Thymus (tissue), 11 donors: ENCODE measurements at regions not wholly inside any gene's neighbourhood (a gene's known extent, or its start where the extent isn't known, plus 50 kb on each side); places are given as distances from the start of the nearest gene placed in this dataset.

Experiments used
- DNase-seq, 9 donors: peaks; one replicate each; pipeline ENCODE4 v3.0.0-alpha.2; 2013; ENCODE audit warnings: low spot score in 9 of 9, low read depth in 6 of 9, missing footprints in 1 of 9
- H3K27ac ChIP-seq, 2 donors: one replicate each; pipeline ENCODE4 v1.5.1; 2013; ENCODE audit warnings: control low read depth in 1 of 2, low read depth in 1 of 2, low read length in 1 of 2, mild to moderate bottlenecking in 1 of 2, moderate library complexity in 1 of 2
- H3K27me3 ChIP-seq, 2 donors: one replicate each; pipeline ENCODE4 v1.5.1; 2013; ENCODE audit warnings: low read length in 1 of 2; ENCODE audit not compliant: control insufficient read depth in 2 of 2, insufficient read depth in 1 of 2
- H3K36me3 ChIP-seq, 2 donors: one replicate each; pipeline ENCODE4 v1.5.1; 2013; ENCODE audit warnings: low read length in 1 of 2, mild to moderate bottlenecking in 1 of 2, moderate library complexity in 1 of 2; ENCODE audit not compliant: control insufficient read depth in 2 of 2, insufficient read depth in 2 of 2
- H3K4me1 ChIP-seq, 2 donors: one replicate each; pipeline ENCODE4 v1.5.1; 2013; ENCODE audit warnings: low read length in 2 of 2; ENCODE audit not compliant: control insufficient read depth in 2 of 2, insufficient read depth in 2 of 2
- H3K4me3 ChIP-seq, 2 donors: one replicate each; pipeline ENCODE4 v1.5.1; 2013; ENCODE audit warnings: low read length in 2 of 2, control low read depth in 1 of 2, mild to moderate bottlenecking in 1 of 2
- H3K9me3 ChIP-seq, 2 donors: one replicate each; pipeline ENCODE4 v1.5.1; 2013; ENCODE audit warnings: low read length in 1 of 2, mild to moderate bottlenecking in 1 of 2; ENCODE audit not compliant: control insufficient read depth in 2 of 2, insufficient read depth in 1 of 2
- WGBS: extraction: QIAGEN DNeasy Blood & Tissue Kit; methylation state at CpG from one replicate; pipeline ENCODE4 v1.1.7; 2013; 5-methylcytosine and 5-hydroxymethylcytosine counted together
- donor health status: healthy.

DNA sequence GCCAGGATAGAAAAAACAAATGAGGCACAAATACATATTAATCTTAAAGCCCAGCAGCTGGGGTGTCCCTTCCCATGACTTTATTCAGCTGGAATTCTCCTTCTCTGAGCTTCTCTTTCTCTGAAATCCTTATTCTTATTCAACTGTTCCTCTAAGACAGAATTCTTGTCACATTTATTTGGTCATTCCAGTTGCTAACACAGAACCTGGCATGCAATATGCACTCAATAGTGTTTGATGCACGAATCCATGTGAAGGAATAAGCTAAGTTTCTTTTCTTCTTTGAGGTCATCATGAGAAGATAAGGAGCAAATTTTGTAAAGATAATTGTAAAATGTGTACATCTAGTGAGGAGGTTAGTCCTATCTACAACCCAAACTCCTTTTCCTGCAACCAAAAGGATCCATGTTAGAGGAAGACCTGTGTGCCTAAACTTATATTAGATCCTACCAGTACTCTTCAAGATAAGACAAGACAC, 154.2 kb upstream of the KCNMB2 start:
- WGBS = 89% methylated on average over 1 of the region's 1 CpG
- H3K4me1 ChIP-seq = no peaks in the 10 kb centered on the region
- H3K27me3 ChIP-seq = no peaks in the 10 kb centered on the region
- H3K9me3 ChIP-seq = no peaks in the 10 kb centered on the region
- no peak overlapping the region for H3K27ac ChIP-seq
- H3K4me3 ChIP-seq = no peak overlapping the region
- no peak for DNase-seq
- no peaks in the 10 kb centered on the region for H3K36me3 ChIP-seq

DNA sequence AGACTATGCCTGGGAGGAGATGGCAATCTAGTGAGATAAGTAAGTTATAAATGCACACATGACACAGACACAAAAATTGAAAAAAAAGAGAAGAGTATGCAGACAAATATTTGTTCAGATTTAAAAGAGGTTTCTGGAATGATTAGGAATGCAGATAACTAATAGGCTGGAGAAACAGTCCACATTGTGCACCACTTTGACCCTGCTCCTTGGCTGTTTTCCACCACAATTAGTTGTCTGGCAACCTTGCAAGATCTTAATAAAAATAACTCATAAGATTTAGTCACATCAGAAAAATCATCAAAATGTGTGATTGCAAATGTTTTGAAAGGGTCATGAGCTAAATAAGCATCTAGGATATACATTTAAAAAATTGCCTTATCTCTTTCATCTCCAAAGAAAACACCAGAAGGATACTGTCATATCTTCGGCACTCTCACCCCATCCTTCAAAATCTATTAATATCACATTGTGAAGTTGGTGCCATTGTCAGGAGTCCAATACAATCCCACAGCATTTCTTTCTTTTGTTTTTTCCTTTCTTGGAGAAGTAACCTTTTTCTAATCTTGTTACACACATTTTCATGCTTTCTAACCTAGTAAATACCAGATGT, 153.7 kb upstream of the KCNMB2 start:
- no peak overlapping the region for H3K4me3 ChIP-seq
- no peaks in the 10 kb centered on the region for H3K4me1 ChIP-seq
- WGBS = 89% methylated on average over 1 of the region's 1 CpG
- no peaks in the 10 kb centered on the region for H3K27me3 ChIP-seq
- no peaks in the 10 kb centered on the region for H3K9me3 ChIP-seq
- DNase-seq = no peak
- H3K36me3 ChIP-seq = no peaks in the 10 kb centered on the region
- H3K27ac ChIP-seq = no peak overlapping the region

DNA sequence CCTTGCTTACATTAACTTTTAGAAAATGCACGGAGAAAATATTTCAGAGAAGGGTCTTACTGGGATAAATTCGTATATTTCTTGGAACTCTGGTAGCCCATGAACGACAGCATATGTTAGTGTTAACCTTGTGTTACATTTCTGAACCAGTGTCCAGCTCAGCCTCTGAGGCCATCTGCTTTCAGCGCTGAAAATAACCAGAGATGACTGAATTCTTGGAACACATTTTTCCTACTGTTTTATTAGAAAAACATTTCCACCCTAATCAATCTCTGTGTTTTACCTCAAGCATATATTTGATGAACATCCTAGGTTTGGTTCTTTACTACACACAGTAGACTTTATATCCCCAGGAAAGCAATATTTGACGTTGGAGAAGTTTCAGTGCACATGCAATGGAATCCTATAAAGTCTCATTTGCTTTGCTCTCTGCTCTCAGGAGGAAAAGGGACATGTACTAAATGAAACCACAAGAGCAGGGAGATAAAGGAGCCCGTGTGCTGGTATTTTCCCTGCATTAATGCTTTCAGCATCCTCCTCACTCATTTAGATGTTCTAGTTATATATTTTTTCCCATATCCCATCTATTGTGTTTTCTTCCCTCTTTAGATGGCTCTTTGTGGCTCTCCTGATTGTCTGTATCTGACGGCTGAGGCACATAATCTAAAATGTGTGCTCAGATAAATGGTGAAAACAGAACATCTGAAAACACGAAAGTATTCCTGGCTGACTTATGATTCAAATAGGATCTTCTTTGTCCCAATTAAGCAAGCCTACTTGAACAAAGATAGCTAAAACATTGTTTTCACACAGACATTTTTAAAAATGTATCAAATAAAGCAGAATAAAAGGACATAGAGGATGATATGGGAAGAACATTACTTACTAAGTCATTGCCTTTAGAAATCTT, 151.7 kb upstream of the KCNMB2 start:
- H3K4me1 ChIP-seq = no peaks in the 10 kb centered on the region
- H3K36me3 ChIP-seq = no peaks in the 10 kb centered on the region
- no peak overlapping the region for H3K4me3 ChIP-seq
- WGBS = 90% methylated on average over 8 of the region's 8 CpGs
- H3K9me3 ChIP-seq = no peaks in the 10 kb centered on the region
- no peak for DNase-seq
- no peak overlapping the region for H3K27ac ChIP-seq
- H3K27me3 ChIP-seq = no peaks in the 10 kb centered on the region

DNA sequence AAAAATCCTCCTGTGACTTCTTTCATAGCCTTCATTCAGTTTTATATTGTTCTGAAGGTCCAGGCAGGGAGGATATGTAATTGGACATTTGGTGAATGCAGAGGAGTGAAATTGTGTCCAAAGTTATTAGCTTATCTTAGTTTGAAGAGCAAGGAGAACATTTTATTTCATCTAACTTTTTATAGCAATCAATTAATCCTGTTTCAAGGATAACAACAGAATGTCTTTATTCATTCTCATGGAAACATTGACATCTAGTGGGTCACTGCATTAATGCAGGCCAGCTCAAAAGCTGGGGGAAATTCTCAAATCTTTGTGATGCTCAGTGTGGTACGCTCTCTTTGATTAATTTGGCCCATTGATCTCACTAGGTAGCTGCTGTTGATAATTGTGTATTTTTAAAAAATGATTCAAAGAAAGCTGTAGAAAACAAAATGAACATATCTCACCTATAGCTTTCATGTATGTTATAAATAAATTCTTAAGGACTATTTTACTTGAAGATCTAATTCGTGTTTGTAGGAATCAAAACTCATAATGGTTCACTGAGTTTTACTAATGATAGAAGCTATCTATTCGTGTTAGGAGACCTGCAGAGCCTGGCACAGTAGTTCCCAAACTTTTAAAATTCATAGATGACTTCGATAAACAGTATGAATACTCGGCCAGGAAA, 150.8 kb upstream of the KCNMB2 start:
- Histone ChIP-seq H3K4me3 (no peak overlapping the region), H3K36me3 (no peaks in the 10 kb centered on the region), H3K27ac (no peak overlapping the region), H3K9me3 (no peaks in the 10 kb centered on the region), H3K4me1 (no peaks in the 10 kb centered on the region), H3K27me3 (no peaks in the 10 kb centered on the region)
- 76% methylated on average over 5 of the region's 5 CpGs for WGBS
- peak in 5 of 9 donors; percentile 10 to 44 (median 15) for DNase-seq

DNA sequence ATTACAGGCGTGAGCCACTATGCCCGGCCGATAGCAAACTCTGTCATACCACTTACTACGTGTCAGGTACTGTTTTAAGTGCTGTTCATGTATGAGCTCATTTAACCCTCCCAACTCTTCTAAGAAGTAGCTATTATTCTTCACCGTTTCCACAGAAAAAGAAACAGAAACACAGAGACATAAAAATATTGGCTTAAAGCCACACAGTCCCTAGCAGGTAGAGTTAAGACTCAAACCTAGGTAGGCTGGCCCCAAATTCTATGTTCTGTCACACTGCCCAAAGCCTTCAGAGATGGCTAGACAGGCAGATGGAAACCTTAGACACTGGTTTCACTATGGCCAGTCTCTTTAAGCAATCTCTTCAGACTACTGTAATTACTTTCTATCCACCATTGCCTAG, 149.8 kb upstream of the KCNMB2 start:
- Histone ChIP-seq H3K27me3 (no peaks in the 10 kb centered on the region), H3K9me3 (no peaks in the 10 kb centered on the region), H3K4me3 (no peak overlapping the region), H3K27ac (no peak overlapping the region), H3K4me1 (no peaks in the 10 kb centered on the region), H3K36me3 (no peaks in the 10 kb centered on the region)
- WGBS = 94% methylated on average over 5 of the region's 5 CpGs
- DNase-seq = no peak

DNA sequence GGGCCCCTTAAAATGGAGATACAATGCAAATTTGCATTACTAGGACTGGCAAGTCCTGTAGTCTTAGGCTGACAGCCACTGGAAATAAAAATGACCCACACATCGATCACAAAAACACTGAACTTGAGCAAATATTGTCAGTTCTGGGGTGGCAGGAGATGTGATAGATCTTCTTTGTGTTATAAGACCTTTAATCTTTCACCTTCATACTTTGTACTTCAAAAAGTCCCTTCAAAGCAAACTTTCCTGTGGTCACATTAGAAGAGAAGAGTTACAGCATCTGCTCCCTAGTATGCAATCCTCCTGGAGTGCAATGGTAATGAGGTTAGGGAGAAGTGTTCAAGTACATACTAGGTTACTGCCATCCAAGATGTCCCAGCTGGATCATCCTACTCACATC, 149.4 kb upstream of the KCNMB2 start:
- no peak for DNase-seq
- 93% methylated on average over 1 of the region's 1 CpG for WGBS
- no peak overlapping the region for H3K4me3 ChIP-seq

DNA sequence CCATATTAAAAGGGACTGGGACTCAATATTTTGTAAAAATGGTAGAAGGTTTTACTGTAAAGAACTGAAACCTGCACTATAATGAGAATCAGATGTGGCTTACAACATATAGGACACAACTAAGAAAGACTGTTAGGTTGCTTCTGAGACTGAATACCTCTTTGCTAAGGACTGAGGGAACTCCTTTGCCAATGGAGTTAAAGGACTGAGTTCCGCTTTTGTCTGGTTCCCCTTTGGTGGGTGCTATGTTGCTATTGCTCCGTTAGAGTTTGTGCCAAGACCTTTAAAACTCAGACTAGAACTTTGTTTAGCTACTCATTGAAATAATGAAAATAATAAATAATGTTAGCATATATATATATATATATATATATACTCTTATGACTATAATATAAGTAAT, 147.8 kb upstream of the KCNMB2 start:
- Histone ChIP-seq H3K27ac (no peak overlapping the region), H3K27me3 (no peaks in the 10 kb centered on the region), H3K9me3 (no peaks in the 10 kb centered on the region), H3K4me3 (no peak overlapping the region), H3K36me3 (no peaks in the 10 kb centered on the region), H3K4me1 (no peaks in the 10 kb centered on the region)
- WGBS = 88% methylated on average over 2 of the region's 2 CpGs
- DNase-seq = no peak

More for the DNA sequence above, 149.4 kb upstream of the KCNMB2 start:
- H3K36me3 ChIP-seq = no peaks in the 10 kb centered on the region
- no peaks in the 10 kb centered on the region for H3K9me3 ChIP-seq
- no peaks in the 10 kb centered on the region for H3K27me3 ChIP-seq
- H3K4me1 ChIP-seq = no peaks in the 10 kb centered on the region
- no peak overlapping the region for H3K27ac ChIP-seq

DNA sequence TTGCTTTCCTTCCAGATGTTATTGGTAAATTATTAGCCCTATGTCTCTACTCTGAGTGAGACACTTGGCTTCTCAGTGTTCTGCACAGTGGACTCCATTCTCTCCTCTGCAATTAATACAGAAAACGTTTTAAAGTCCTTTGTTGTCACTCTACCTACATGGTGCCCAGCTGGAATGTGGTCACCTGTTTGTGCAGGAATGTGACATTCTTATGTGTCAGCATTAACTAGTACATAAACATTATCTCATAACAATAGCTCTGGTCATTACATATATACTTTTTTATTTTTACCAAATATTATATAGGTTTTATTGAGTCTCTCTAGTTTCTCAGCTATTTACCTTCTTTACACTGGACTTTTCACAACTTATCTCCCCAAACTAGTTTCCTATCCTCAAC, 147.0 kb upstream of the KCNMB2 start:
- H3K27me3 ChIP-seq = no peaks in the 10 kb centered on the region
- no peaks in the 10 kb centered on the region for H3K36me3 ChIP-seq
- WGBS = 77% methylated on average over 1 of the region's 1 CpG
- H3K9me3 ChIP-seq = no peaks in the 10 kb centered on the region
- no peak overlapping the region for H3K4me3 ChIP-seq
- H3K4me1 ChIP-seq = no peaks in the 10 kb centered on the region
- no peak for DNase-seq
- no peak overlapping the region for H3K27ac ChIP-seq

DNA sequence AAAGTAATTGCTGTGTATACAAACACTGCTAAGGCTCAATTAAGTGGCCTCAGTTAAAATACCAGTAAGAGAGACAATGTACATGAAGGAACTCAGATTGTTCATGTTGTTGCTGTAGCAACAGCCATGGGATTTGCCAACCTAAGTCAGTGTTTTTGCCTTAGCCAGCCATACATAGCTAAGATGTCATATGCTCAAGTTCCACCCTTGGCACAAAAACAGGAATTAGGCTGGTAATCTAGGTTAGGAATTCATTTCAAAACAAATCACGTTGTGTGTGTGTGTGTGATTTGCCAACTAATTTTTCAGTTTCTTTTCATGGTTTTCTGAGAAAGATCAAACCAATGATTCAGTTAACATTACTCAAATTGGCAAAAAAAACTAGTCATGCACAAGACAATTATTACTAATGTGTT, 143.7 kb upstream of the KCNMB2 start:
- Histone ChIP-seq H3K27ac (no peak overlapping the region), H3K36me3 (no peaks in the 10 kb centered on the region), H3K27me3 (no peaks in the 10 kb centered on the region), H3K4me3 (no peak overlapping the region), H3K9me3 (no peaks in the 10 kb centered on the region), H3K4me1 (no peaks in the 10 kb centered on the region)
- no peak for DNase-seq
- whole genome bisulfite sequencing = 65% methylated on average over 1 of the region's 1 CpG
